Gastrocnemius medialis (tissue), 4 donors: ENCODE measurements at regions not wholly inside any gene's neighbourhood (a gene's known extent, or its start where the extent isn't known, plus 50 kb on each side); places are given as distances from the start of the nearest gene placed in this dataset.
A peak's percentile ranks its signal among the peaks of the same experiment; 100 is the strongest.

Experiments used
- ATAC-seq, 2 donors: fragments of 150-250 bp; one replicate each; pipeline ENCODE4 v1.9.1; 2016
- DNase-seq, 2 donors: peaks; one replicate each; pipeline ENCODE4 v3.0.0-alpha.2; 2019
- H3K27ac ChIP-seq, 4 donors: fragments of 200-600 bp; sonication (generic); 1 replicate in 1 of 4; 2 replicates in 3 of 4; pipeline ENCODE4 v1.5.1; 2016 to 2018; ENCODE audit warnings: mild to moderate bottlenecking in 2 of 4, moderate library complexity in 1 of 4
- H3K27me3 ChIP-seq, 3 donors: fragments of 200-600 bp; sonication (generic) in 2 of 3; 1 replicate in 1 of 3; 2 replicates in 2 of 3; pipeline versions ENCODE4 v1.5.1 to v1.6.0; 2016 to 2019; ENCODE audit warnings: mild to moderate bottlenecking in 1 of 3, moderate library complexity in 1 of 3
- H3K36me3 ChIP-seq, 2 donors: fragments of 200-600 bp; sonication (generic) in 1 of 2; one replicate each; pipeline ENCODE4 v1.5.1; 2017 to 2018
- H3K4me1 ChIP-seq, 2 donors: fragments of 200-600 bp; sonication (generic) in 1 of 2; one replicate each; pipeline ENCODE4 v1.5.1; 2016 to 2017; ENCODE audit warnings: mild to moderate bottlenecking in 2 of 2
- H3K4me3 ChIP-seq, 4 donors: fragments of 200-600 bp; sonication (generic) in 3 of 4; 1 replicate in 1 of 4; 2 replicates in 3 of 4; pipeline ENCODE4 v1.5.1; 2016 to 2019; ENCODE audit warnings: mild to moderate bottlenecking in 2 of 4
- H3K9me3 ChIP-seq, 3 donors: fragments of 200-600 bp; sonication (generic) in 2 of 3; 1 replicate in 1 of 3; 2 replicates in 2 of 3; pipeline ENCODE4 v1.5.1; 2016 to 2019
- POLR2A ChIP-seq, 2 donors: fragments of 450-650 bp; IDR thresholded peaks; one replicate each; pipeline ENCODE4 v1.6.1; 2017; ENCODE audit warnings: antibody characterized with exemption in 2 of 2, mild to moderate bottlenecking in 2 of 2, moderate library complexity in 2 of 2
- in situ Hi-C, 4 donors: fragments of 200-750 bp; cut with MboI; loops; one replicate each; pipeline versions ENCODE4 v1.15.0 to v1.8.0; 2017; ENCODE audit warnings: low sequenced_read_pairs in 4 of 4
- intact Hi-C: fragments of 100-400 bp; cut with DNase I; formaldehyde crosslinking; loops from one replicate; pipeline ENCODE4 v1.15.1; 2023; ENCODE audit warnings: low total_unique reads
- TF ChIP-seq, protein P1 (sequence below), 5 experiments: fragments of 450-650 bp in 3 of 5; fragments of 200-600 bp in 2 of 5; sonication (generic) in 2 of 5; IDR thresholded peaks in 4 of 5; conservative IDR thresholded peaks in 1 of 5; 1 replicate in 4 of 5; 2 replicates in 1 of 5; pipeline ENCODE4 v1.5.1; 2016 to 2019; ENCODE audit warnings: antibody characterized with exemption in 5 of 5, mild to moderate bottlenecking in 3 of 5, moderate library complexity in 3 of 5

DNA sequence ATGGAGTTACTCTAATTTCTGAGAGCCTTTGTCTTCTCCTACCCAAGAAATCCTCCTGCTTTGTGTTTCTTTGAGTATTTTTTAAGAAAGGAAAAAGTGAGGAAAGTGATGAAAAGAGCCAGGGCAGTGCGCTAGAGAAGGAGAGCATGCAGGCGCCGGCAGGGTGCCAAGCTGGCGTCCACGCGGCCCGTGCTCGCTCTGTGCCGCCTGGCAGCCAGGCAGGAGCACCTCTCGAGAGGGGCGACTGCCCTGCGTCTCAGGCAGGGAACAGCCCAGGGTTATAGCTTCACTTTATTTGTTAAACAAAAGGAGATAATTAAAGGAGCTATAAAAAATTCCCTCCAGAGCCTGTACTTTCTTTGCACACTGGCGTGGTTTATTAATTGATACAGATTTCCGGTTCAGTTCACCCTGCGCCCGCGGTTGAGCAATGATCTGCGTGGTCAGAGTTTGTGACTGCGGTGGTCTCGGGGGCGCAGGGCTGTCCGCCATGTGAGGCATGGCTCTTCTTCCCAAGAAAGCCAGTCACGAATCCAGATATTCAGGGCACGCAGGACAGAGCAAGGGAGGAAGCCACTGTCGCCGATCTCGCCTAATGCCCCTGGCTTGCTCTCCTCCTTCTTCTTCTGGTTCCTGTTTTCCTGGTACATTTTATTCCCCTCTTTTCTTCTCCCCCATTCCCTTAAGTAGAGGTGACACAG, 110.8 kb upstream of the PAQR3 start:
- no peak for TF ChIP-seq POLR2A (IDR thresholded peaks at IDR 0.05)
- TF ChIP-seq, protein P1, sequence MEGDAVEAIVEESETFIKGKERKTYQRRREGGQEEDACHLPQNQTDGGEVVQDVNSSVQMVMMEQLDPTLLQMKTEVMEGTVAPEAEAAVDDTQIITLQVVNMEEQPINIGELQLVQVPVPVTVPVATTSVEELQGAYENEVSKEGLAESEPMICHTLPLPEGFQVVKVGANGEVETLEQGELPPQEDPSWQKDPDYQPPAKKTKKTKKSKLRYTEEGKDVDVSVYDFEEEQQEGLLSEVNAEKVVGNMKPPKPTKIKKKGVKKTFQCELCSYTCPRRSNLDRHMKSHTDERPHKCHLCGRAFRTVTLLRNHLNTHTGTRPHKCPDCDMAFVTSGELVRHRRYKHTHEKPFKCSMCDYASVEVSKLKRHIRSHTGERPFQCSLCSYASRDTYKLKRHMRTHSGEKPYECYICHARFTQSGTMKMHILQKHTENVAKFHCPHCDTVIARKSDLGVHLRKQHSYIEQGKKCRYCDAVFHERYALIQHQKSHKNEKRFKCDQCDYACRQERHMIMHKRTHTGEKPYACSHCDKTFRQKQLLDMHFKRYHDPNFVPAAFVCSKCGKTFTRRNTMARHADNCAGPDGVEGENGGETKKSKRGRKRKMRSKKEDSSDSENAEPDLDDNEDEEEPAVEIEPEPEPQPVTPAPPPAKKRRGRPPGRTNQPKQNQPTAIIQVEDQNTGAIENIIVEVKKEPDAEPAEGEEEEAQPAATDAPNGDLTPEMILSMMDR (IDR thresholded peaks at IDR 0.05 in 4 of 5, conservative IDR thresholded peaks at IDR 0.05 in 1 of 5), result no peak
- Histone ChIP-seq H3K4me1 (peaks cover 9 to 10% of the 10 kb centered on the region in 2 donors), H3K27me3 (no peaks in the 10 kb centered on the region), H3K36me3 (no peaks in the 10 kb centered on the region), H3K27ac (no peak overlapping the region), H3K9me3 (no peaks in the 10 kb centered on the region), H3K4me3 (no peak overlapping the region)
- ATAC-seq (no peak), DNase-seq (no peak)
- intact Hi-C loops, result loop anchor here (10.0 kb wide), 1 partner anchor 1165 kb away; no protein-coding TSS in a partner anchor
- in situ Hi-C loops, result no loop called here

DNA sequence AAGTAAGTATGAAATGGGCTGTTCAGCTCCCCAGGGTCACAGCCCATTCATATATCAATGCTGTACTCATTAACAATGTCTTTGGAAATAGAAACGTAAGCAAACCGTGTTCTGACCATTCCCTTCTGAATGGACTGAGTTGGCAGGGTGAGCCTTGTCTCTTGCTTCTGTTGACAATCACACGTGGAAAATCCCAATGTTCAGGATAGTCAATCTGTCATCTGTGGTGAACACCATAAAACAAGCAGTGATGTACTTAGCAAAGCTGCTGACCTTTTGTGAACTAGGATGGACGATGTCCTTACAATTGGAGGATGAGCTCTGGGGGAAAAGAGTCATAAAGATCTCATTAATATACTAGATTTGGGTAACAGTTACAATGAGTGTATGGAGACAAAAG, 109.6 kb upstream of the PAQR3 start:
- H3K4me1 ChIP-seq, result peaks cover 8 to 9% of the 10 kb centered on the region in 2 donors
- intact Hi-C loops (loop anchor here (10.0 kb wide), 1 partner anchor 1166 kb away; no protein-coding TSS in a partner anchor), in situ Hi-C loops (no loop called here)

DNA sequence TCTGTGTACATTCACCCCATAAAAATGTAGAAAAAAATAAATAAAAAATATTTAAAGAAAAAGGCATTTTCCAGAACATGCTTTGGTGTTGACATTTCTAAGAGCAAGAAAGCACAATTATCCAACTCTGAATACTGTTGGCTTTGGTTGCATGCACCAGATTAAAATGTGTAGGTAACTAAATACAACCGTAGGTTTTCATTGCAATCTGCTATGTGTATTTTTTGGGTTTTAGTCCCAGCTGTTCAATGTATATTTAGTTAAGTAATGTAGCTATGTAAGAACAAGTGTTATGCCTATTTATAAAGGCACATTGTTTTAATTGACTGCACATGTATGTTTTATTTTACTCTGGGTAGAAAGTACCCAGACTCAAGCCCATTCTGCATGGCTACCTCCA, 108.1 kb upstream of the PAQR3 start:
- no peaks in the 10 kb centered on the region for H3K36me3 ChIP-seq
- no peak for TF ChIP-seq POLR2A (IDR thresholded peaks at IDR 0.05)
- TF ChIP-seq, protein P1 (IDR thresholded peaks at IDR 0.05 in 4 of 5, conservative IDR thresholded peaks at IDR 0.05 in 1 of 5), result no peak
- H3K4me1 ChIP-seq, result peaks cover 7 to 9% of the 10 kb centered on the region in 2 donors
- no peak overlapping the region for H3K4me3 ChIP-seq
- no peaks in the 10 kb centered on the region for H3K27me3 ChIP-seq
- H3K9me3 ChIP-seq, result no peaks in the 10 kb centered on the region
- DNase-seq (no peak), ATAC-seq (no peak)
- intact Hi-C loops, result loop anchor here (10.0 kb wide), 1 partner anchor 1167 kb away; no protein-coding TSS in a partner anchor
- in situ Hi-C loops, result no loop called here
- no peak overlapping the region for H3K27ac ChIP-seq

More for the DNA sequence above, 109.6 kb upstream of the PAQR3 start:
- no peak overlapping the region for H3K27ac ChIP-seq
- no peaks in the 10 kb centered on the region for H3K36me3 ChIP-seq
- H3K4me3 ChIP-seq, result no peak overlapping the region
- TF ChIP-seq, protein P1 (IDR thresholded peaks at IDR 0.05 in 4 of 5, conservative IDR thresholded peaks at IDR 0.05 in 1 of 5), result no peak
- no peak for TF ChIP-seq POLR2A (IDR thresholded peaks at IDR 0.05)
- H3K27me3 ChIP-seq, result no peaks in the 10 kb centered on the region
- DNase-seq (no peak), ATAC-seq (no peak)
- no peaks in the 10 kb centered on the region for H3K9me3 ChIP-seq

DNA sequence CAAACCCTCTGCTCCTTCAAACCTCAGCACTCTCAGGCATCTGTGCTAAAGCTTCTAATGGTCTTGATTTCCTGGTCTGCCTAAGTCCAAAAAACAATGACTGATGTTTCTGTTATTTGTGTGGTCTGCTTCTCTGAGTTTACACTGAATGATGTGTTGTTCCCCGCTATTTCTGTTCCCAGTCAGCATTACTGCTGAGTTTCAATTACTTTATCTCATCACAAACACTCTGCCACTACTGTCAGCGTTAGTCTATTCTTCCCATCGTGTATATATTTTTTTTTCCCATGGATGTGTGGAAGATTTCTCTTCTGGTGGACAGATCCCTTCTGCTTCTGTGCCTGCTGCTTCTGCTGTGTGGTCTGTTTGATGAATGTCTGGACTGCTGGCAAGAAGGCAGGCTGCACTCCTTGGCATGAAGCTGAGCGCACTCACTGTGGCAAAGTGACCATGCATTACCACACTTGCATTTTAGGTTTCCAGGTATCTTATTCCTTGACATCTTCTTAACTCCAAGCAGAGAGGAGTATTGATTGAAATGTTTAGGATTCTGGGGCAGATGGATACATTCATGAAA, 106.9 kb upstream of the PAQR3 start:
- H3K4me3 ChIP-seq, result no peak overlapping the region
- ATAC-seq, result peak in 1 of 2 donors; percentile 49
- TF ChIP-seq POLR2A (IDR thresholded peaks at IDR 0.05), result no peak
- TF ChIP-seq, protein P1 (IDR thresholded peaks at IDR 0.05 in 4 of 5, conservative IDR thresholded peaks at IDR 0.05 in 1 of 5), result no peak
- in situ Hi-C loops (no loop called here), intact Hi-C loops (loop anchor here (10.0 kb wide), 1 partner anchor 1169 kb away; no protein-coding TSS in a partner anchor)
- H3K27ac ChIP-seq, result no peak overlapping the region
- H3K9me3 ChIP-seq, result no peaks in the 10 kb centered on the region
- H3K27me3 ChIP-seq, result no peaks in the 10 kb centered on the region
- no peaks in the 10 kb centered on the region for H3K36me3 ChIP-seq
- H3K4me1 ChIP-seq, result peaks cover 7 to 9% of the 10 kb centered on the region in 2 donors
- DNase-seq, result peak in 1 of 2 donors; percentile 20
